Lower leg skin (tissue), 3 donors: ENCODE measurements at regions not wholly inside any gene's neighbourhood (a gene's known extent, or its start where the extent isn't known, plus 50 kb on each side); places are given as distances from the start of the nearest gene placed in this dataset.

Experiments
- POLR2A ChIP-seq, 2 donors: fragments of 450-650 bp; IDR thresholded peaks; one replicate each; pipeline ENCODE4 v1.6.1; 2016 to 2017; ENCODE audit warnings: antibody characterized with exemption in 2 of 2, mild to moderate bottlenecking in 1 of 2, moderate library complexity in 1 of 2
- TF ChIP-seq, protein P1 (sequence below), 3 donors: fragments of 450-650 bp; IDR thresholded peaks; one replicate each; pipeline ENCODE4 v1.5.1; 2016; ENCODE audit warnings: antibody characterized with exemption in 3 of 3, mild to moderate bottlenecking in 3 of 3, moderate library complexity in 2 of 3

- TF ChIP-seq, protein P1, sequence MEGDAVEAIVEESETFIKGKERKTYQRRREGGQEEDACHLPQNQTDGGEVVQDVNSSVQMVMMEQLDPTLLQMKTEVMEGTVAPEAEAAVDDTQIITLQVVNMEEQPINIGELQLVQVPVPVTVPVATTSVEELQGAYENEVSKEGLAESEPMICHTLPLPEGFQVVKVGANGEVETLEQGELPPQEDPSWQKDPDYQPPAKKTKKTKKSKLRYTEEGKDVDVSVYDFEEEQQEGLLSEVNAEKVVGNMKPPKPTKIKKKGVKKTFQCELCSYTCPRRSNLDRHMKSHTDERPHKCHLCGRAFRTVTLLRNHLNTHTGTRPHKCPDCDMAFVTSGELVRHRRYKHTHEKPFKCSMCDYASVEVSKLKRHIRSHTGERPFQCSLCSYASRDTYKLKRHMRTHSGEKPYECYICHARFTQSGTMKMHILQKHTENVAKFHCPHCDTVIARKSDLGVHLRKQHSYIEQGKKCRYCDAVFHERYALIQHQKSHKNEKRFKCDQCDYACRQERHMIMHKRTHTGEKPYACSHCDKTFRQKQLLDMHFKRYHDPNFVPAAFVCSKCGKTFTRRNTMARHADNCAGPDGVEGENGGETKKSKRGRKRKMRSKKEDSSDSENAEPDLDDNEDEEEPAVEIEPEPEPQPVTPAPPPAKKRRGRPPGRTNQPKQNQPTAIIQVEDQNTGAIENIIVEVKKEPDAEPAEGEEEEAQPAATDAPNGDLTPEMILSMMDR (IDR thresholded peaks at IDR 0.05) = no peak
- TF ChIP-seq POLR2A (IDR thresholded peaks at IDR 0.05) = no peak
These were observed 2321.8 kb upstream of the PCDH20 start for GRCh38 chr13:63737418-63737817.
